HG02798 (cell line): ENCODE measurements at regions not wholly inside any gene's neighbourhood (a gene's known extent, or its start where the extent isn't known, plus 50 kb on each side); places are given as distances from the start of the nearest gene placed in this dataset.

Experiments
- ATAC-seq: cut with Tn5 transposase; IDR thresholded peaks from one replicate; pipeline ENCODE4 v1.9.1; 2021; ENCODE audit warnings: mild to moderate bottlenecking; ENCODE audit not compliant: unreplicated experiment, poor library complexity

DNA sequence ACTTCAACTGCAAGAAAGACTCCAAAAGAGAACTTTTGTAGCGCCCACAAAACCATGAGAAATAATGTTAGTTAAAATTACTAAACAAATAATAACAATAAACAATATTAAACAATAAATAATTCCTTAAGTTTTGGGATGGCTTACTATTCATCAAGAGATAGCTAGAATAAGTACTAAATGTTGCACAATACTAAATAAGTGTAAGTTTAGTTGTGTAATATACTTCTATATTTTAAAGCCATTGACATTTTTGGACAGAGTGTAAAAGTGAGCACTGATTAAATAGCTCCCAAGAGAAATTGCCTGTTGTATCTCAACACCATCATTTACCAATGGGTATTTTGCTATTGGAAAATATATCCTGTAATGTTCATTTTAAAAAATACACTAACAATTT is 166.7 kb downstream of the ALG10 start:
- no peak for ATAC-seq

DNA sequence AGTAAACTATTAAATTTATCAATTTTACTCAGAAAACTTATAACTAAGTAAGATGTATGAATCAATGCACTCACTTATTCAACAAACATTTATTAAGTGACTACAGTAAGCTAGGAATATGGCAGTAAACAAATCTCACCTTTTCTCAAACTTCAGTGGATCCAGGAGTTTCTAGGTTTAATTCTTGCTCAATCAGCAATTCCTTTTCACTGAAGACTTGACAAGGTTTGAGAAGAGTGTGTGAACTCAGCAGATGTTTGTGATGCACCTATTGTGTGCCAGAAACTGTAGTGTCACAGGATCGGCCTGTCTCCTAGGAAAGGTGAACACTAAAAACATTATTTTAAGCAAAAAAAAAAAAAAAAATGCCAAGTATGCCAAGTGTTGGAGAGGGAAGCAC is 167.8 kb downstream of the ALG10 start:
- no peak for ATAC-seq

DNA sequence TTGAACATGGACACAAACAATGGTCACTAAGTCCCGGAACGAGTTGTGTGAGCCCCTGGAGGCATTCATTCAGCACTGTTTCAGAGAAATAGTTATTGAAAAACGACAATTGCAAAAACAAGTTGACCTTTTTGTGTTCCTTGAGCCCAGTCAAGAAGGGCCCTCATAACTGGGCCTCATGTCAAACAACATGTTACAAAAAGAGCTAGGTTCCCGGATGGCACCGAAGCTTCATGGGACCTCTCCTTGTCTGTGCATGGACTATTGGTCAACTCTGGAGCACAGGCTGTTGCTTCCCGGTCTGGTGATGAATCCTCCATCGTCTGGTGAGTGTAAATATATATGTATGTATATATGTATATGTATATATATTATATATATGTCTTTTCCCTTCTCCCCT is 176.6 kb downstream of the ALG10 start:
- ATAC-seq = no peak

DNA sequence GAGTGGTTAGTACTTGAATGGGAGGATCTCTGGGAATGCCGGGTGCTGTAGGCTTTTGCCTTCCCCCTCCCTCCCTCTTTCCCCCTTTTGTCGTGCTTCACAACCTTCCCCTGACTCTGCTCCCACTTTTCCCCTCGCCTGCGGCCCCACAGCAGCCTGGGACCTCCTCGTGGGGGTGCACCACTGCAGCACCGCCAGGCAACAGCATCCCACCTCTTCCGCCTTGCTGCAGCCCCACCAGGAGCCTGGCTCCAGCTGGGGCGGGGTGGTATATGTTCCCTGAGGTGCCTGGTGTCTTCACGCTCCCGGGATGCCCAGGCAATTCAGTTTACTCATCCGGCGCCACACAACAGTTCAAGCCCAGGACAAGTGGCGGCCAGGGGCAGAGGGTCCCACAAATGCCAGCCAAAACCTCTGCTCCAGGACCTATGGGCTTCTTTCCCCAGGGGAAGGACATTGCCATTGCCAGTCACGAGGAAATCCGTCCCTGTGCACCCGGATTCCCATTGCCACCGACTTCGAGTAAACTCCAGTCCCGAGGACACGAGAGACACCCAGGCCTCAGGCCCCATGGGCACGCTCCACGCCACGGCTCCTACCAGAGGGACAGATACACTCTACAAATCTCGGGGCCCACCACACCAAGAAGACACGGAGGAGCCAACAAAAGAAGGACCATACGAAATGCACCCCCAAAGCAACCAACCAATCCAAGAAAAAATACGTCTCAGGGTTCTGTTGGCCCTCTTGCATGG is 181.7 kb downstream of the ALG10 start:
- no peak for ATAC-seq

- ATAC-seq = no peak
Measured at GRCh38 chr12:34204830-34205285, 182.6 kb downstream of the ALG10 start.

- no peak for ATAC-seq
Measured at GRCh38 chr12:34205401-34205800, 183.1 kb downstream of the ALG10 start.

GRCh38 chr12:34206061-34206785 is 183.9 kb downstream of the ALG10 start:
- no peak for ATAC-seq

GRCh38 chr12:34207858-34208257 is 185.6 kb downstream of the ALG10 start:
- ATAC-seq = no peak

- ATAC-seq = no peak
Measured at GRCh38 chr12:34208331-34209258, 186.3 kb downstream of the ALG10 start.

DNA sequence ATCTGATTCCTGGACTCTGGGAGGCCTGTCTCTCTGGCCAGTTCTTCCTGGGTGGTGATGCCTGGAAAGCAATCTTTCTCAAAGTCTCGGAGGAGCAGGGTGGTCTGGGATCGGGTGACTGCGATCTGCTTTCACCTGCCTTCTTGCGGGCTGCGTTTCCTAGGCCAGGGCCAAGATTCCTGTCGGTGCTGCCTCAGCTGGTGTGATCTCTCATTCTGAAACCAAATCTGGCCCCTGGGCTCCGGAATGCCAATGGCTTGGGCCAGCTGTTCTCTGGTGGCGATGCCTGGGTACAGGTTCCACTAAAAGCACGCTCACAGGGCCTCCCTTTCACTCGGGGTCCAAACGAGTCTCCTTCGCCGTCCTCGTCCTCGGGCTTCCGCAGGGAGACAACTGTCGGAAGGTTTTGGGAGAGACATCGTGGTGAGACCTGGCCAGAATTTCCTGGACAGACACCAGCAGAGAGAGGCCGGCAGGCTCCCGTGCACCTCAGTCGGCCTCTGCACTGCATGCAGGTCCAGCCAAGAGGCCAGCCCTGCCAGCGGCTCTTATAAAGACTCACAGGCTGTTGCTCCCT is 187.1 kb downstream of the ALG10 start:
- ATAC-seq = no peak

- ATAC-seq = no peak
Measured at GRCh38 chr12:34210183-34210582, 187.9 kb downstream of the ALG10 start.

- no peak for ATAC-seq
Measured at GRCh38 chr12:34210689-34211530, 188.6 kb downstream of the ALG10 start.

DNA sequence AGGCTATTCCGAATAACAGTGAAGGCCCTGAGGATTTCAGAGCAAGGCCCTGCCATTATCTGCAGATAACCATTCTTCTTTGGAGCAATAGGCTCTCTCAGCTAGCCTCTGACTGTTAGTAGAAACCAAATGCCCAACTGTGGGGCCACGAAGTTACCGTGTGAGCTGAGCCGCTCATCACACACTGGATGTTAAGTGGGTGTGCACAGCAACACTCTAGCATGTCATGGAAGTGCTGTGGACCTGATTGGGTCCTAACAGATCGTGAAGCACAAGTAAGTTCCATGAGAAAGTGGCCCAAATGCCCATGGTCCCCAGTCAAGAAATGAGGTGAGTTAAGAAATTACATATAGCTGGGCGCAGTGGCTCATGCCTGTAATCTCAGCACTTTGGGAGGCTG is 190.4 kb downstream of the ALG10 start:
- ATAC-seq = no peak

GRCh38 chr12:34214011-34214410 is 191.7 kb downstream of the ALG10 start:
- no peak for ATAC-seq

DNA sequence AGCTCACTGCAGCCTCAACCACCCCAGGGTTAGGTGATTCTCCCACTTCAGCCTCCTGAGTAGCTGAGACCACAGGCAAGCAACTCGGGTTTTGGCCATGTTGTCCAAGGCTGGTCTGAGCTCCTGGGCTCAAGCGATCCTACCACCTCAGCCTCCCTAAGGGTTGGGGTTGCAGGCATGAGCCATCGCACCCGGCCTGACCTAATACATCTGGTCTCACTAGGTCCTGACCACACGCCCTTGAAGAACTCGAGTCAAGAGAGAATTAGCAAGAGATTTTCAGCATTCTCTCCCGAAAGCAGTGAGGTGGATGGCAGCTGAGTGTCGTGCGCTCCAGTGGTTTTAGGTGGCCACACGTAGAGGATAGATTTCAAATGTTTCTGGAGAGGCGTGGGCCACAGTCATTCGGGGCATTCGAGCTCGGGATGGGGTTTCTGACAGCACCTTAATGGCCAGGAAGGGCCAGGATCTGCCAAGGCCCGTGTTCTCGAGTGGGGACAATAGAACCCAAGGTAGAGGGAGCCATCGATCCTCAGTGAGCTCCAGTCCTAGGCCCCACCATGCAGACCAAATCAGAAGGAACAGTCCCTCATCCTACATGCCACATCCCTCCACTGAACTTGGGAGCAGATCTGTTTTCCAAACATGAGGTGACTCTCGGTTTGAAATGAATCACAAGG is 193.1 kb downstream of the ALG10 start:
- ATAC-seq = no peak

DNA sequence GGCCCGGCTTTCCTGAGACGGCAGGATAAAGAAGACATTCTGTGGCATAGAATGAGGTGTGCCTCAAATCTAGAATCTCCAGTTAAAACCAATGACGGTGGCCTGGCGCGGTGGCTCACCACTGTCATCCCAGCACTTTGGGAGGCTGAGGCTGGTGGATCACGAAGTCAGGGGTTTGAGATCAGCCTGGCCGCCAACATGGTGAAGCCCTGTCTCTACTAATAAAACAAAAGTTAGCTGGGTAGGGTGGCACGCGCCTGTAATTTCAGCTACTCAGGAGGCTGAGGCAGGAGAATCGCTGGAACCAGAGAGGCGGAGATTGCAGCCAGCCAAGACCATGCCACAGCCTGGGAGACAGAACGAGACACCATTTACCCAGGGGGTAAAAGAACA is 193.6 kb downstream of the ALG10 start:
- ATAC-seq = no peak

GRCh38 chr12:34217660-34218059 is 195.4 kb downstream of the ALG10 start:
- no peak for ATAC-seq

DNA sequence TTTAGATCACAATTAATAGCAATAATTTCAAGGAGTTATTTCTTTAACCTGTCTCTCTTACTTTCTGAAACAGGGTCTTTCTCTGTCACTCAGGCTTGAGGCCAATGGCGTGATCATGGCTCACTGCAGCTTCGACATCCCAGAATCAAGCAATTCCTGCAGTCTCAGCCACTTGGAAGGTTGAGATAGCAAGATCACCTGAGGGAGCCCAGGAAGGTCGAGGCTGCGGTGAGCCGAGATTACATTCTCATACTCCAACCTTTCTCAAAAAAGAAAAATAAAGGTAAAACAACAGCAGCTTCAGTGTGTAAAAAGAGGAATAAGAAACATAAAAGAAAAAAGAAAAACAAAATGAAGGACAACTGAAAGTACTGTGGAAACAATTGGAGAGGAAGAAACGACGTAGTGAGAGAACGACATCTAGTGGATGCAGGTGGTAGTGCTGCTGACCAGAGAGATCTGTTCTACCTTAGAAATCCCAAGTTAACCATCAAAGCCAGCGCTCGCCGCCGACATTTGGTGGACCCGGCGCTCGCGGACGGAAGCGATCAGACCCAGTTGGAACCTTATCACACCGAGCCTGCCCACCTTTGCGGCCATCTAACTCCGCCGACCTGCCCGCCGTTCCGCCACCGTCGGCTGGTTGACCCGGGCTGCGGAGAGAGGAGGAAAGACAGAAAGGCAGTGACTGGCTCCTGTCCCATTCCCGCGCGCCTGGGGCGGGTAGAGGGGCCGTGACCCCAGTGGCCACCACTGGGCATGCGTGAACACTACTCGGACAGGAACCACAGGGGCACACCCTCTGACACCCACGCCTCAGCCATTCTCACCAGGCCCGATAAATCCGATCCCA is 196.1 kb downstream of the ALG10 start:
- peak; percentile 82 for ATAC-seq
